HG03045 (cell line): ENCODE measurements at regions not wholly inside any gene's neighbourhood (a gene's known extent, or its start where the extent isn't known, plus 50 kb on each side); places are given as distances from the start of the nearest gene placed in this dataset.

Experiments
- ATAC-seq: cut with Tn5 transposase; IDR thresholded peaks from one replicate; pipeline ENCODE4 v1.9.1; 2021; ENCODE audit warnings: mild to moderate bottlenecking, moderate library complexity; ENCODE audit not compliant: unreplicated experiment

DNA sequence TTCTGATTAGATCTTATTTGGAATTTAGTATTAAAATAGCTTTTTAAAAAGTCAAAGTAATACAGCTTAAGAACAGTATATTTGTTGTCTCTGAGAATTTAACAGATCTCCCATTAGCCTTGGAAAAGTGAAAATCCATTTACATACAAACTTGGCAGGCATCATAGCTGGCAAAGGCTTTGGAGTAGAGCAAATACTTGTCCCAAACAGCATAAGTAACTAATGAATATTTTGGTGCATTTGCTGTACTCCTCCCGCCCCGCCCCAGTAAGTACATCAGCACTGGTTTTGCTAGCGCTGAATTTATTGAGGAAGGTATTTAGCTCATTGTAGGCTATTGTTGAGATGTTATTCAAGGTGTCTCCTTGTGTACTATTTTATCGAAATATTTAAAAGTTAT is 417.7 kb upstream of the KAZN start:
- no peak for ATAC-seq

DNA sequence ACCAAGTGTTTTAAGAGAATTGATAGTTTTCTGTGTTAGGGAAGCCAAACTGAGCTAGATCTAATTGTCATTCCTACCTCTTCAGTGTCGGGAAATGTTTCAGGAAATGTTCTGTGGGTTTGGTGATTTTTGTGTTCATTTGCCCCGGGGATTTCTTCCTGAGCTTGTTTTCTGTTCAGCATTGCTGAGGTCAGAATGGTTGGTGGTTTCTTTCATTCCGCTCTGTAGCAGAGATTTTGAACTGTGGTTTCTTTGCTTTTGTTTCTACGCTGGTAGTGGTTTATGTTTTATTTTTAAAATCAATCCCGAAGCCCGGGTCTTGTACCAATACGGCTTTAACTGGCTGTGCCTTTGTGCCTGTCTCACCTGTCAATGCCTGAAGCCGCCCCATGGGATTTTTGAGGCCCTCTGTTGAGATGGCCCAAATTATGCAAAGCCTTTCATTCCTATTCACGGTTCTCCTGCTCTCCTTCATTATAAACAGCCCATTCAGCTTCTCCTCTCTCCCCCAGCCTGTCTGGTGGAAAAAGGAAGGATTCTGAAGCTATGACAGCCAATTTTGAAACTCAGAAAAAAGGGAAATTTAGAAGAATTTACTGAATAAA is 417.2 kb upstream of the KAZN start:
- ATAC-seq, result no peak

DNA sequence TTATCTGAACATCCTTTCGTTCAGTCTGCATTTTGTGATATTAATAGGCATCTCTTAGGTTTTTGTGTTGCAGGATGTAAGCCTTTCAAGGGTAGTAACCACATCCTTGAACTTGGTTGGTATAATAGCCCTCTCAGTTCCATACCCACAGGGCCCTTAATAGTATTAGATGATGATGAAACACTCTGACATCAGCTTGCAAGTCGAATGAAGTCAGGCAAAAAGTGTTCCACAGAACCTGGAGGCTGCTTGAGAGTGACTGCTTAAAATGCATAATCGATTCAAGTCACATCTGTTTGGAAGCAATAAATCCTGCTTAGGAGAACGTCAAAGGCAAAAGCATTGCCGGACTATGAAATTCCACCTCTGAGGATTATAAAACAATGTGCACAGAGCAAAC is 415.6 kb upstream of the KAZN start:
- ATAC-seq, result no peak

DNA sequence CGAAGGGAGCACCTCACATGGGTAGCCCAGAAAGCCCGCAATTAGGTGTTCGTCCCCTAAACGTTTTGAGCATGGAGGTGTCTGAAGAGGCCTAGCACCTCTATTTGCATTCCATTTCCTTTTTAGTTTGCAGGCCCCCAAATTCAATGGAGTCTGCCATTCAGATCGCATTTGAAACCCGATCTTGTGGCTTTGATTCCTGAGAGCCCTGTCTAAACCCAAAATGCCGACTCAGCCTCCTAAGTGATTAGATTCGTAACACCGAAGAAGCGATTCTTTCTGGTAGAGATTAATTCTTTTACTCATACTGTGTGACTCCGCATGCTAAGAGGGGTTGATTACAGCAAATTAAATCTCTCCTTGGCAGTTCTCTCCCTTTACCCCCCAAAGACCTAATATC is 415.2 kb upstream of the KAZN start:
- no peak for ATAC-seq

DNA sequence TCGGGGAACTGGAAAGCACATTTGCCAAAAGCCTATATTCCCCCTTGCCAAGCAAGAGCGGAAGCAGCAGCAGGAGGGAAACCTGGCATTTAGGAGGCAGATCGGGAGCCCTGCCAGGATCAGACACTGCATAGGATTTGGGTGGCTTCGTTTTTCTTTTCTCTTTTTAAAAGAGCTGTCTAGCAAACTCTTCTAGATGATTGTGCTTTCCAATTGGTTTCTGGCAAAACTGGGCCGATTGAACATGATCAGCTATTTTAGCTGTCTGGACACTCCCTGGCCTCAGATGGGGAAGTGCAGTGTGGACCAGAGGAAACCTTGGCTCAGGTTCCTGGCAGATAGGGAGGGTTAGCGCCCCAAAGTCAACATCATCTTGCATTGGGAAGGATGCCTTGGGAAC is 414.0 kb upstream of the KAZN start:
- ATAC-seq, result no peak

DNA sequence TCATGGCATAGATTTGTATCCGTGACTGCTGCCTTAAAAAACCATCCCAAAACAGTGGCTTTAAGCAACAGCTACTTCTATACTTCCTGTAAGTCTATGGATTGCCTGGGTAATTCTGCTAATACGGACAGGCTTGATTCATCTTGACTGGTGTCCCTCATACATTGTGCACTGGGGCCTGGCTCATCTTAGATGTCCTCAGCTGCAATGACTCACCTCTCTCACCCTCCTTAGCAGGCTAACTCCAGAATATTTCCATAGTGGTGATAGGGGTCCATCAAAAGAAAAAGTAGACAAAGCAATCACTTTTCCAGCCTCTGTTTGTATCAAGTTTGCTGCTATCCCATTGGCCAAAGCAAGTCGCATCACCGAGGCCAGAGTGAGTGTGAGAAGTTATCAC is 409.1 kb upstream of the KAZN start:
- no peak for ATAC-seq

DNA sequence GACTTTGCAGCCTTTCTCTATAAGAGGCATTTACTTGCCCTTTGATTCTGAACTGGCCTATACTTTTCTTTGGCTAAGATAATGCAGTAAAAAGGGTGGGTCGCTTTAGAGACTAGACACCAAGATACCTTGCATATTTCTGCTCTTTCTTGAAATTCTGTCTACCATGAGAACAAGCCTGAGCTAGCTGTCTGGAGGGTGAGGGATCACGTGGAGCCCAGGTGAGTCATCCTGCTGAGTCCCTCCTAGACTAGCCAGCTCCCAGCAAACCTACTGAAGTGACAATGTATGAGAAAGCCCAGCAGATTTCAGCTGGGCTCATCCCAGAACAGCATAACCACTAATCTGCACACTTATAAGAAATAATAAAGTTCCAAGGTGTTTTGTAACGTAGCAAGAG is 408.0 kb upstream of the KAZN start:
- ATAC-seq, result no peak

DNA sequence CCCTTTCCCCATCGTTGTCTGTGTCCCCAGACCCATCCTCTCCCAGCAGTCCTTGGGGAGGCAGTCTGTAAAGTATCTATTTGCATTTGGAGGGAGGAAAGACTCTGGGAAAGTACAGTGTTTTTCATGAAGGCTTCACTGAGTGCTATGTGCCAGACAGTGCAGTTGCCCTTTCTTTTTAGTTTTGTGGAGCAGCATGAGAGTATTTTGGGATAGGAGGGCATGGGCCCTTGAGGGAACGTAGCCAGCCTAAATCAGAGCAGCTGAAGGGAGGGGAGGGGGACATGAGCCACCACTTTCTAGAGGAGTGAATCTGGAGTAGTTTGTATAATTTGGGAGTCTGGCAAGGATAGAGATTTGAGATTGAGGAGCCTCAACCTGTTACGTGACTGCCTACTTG is 404.0 kb upstream of the KAZN start:
- no peak for ATAC-seq

DNA sequence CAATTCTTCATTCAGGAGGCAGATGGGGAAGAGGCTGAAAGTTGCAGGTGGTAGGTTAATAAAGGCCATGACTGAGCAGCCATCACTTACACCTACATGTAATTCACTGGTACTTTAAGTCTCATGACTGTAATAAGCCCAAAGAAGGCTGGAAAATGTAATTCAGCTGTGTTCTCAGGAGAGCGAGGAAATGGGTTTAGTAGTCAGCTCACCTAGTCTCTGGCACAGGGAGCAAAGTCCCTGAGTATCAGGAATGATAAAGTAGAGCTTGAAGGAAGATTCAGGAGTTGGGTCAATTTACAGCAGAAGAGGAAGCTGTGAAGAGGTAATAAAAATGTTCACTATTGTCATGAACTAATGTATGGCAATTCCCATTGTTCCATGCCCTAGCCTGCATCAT is 393.4 kb upstream of the KAZN start:
- no peak for ATAC-seq

DNA sequence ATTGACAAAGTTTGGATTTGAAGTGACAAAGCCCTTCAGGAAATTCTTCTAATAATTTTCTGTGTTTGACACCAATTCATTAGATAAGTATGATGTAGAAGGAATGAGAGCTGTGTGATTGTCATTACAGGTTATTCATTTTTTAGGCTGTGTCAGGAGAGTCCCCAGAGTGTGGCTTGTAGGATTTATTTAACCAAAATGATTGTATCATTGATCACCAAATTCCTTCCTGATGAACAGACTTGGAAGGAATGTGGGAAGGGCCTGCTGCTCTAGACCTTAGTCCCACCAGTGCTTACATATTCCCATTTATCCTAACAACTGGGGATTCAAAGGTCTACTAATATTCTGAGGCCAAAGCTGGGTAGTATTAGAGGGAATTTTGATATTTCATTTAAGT is 383.3 kb upstream of the KAZN start:
- ATAC-seq, result no peak

DNA sequence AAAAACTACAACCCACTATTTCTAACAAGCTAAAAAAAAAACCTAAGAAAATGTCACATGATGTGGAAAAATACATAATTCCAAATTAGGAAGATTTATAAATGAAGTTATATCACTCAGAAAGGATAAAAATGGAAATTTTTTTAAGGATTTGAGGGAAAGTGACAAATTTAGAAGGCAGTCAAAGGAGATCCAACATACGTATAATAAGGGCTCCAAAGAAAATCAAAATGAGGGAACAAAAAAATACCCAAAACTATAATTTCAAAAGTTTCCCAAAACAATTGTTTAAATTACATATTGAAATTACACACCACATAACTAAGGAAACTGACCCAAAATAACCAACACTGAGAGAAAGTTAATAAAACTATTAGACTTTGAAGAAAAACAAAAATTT is 381.1 kb upstream of the KAZN start:
- ATAC-seq, result no peak

DNA sequence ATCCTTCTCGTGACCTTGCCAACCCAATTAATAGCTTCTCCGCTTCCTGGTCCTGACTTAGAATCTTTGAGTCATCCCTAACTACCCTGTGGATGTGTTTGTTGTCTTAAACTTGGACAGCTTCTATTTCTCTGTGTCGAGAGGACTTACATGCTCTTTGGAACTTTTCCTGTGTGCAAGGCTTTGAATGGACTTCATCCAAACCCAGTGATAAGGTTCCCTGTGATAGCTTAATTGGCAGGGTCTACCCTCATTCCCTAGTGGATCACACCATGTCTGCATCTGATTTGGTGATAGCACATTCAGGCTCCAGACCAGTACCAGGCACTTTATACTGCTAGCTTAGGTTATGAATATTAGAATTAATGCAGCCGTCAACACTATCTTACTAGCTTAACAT is 378.2 kb upstream of the KAZN start:
- ATAC-seq, result no peak

DNA sequence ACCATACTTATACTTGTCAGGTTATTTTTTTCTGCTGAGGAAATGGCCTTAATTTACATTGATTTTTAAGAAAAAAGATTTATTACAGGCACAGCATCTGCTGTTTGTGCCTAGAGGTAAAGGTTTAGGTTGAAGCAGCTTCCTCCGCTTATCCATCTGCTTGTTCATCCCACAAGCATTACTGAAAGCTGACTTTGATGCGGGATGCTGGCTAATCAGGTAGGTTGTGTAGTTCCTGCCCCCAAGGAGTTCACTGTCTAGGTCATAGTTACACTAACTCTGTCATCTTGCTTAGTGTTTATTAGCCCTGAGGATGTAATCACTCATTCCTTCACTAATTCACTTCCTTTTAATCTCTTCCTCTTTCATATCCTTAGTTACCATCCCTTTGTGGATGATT is 377.7 kb upstream of the KAZN start:
- no peak for ATAC-seq

DNA sequence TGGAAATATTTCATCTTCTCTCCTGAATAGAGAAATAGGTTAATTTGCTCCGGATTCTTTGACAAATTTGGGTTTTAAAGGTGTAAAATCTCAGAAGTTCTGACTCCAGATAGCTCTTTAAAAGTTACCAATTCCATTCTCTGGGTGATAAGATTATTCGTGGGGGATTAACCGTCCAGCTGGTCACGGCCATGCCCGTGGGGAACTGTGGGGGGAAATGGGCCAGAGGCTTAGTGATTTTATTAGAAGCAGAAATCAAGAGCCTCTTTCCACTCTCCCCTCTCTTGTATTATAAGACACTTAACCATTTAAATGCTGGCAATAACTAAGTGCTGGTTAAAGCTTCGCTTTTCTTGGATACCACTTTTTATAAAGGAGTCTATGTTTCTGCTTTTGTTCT is 376.4 kb upstream of the KAZN start:
- no peak for ATAC-seq

DNA sequence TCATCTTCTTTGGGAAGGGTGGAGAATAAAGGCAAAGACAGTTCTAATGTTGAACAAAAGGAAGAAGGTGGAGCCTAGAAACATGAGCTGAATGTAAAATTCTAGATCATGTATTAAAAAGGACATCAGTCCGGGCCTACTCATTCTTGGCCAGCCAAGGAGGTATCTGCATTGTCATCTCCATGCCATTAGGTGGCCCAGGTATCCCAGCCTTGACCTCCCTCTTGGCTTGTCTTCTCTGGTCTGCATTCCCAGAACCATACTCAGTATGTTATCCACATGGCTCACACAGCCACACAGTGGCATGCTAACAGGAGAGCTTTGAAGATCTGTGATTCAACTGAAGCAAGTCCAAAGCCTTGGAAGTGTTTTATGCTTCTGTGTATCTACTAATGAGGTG is 369.8 kb upstream of the KAZN start:
- ATAC-seq, result no peak

DNA sequence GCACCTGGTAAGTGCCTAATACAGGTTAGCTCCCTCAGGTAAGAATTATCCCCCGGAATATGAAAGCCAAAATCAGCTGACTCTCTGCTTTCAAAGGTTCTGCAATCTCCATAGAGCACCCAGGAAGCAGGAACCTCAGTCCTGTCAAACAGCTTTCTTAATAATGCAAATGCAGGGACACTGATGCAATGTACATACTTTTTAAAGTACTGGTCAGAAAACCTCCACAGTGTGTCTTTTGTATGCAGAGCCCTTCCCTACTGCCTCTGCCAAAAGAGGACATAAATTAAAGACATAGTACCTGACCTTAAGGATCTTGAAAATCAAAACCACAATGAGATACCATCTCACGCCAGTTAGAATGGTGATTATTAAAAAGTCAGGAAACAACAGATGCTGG is 365.0 kb upstream of the KAZN start:
- no peak for ATAC-seq

DNA sequence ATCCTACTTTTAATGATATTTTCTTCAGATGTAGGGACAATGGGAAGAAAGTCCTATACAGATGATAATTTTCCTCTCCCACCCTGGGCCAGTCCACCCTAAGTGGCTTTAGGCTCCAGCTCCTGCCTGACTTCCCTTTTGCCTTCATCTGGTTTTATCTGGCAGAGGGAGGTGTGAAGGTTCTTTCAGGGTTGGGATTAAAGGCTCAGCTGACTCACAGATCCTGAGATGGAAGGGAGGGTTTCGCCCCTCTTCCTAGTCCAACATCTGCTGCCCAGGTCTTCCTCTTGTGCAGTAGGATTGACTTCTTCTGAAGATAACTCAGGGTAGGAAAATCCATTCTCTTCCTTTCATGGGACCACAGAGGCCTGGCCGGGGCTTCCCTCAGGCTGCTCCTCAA is 362.4 kb upstream of the KAZN start:
- no peak for ATAC-seq

DNA sequence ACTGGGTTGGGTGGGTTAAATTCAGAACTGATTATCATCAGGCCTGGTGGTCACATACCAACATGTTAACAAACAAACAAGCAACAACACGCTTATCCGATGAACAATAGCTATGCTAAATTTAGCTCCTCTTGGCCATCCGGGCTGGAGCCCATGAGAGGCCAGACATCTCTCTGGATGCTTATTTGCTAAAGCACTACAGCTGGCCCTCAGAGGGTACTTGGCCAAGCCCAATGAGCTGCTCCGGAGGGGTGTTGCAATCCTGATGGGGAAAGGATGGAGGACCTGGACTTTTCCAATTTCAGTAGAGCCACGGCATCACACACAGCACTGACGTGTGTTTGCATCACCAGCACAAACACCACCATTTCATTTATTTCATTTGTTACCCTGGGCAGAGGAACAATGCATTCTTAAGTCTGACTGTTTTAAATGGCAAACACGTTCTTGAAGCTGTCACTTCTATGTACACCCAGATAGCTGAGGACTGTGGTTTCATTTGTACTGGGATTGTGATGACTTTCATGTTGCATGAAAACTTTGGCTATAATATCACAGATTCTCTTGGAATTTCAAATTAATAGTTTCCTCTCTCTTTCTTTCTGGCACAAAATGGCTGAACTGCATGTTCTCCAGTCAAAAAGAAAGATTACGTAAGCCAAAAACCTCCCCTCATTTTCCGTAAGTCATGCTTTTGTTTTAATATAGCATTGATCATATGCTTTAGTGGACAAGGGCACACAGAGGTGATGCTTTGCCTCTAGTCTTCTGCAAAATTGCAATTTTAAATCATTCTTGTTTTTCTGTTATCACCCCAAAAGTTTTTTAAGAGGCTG is 359.8 kb upstream of the KAZN start:
- no peak for ATAC-seq

DNA sequence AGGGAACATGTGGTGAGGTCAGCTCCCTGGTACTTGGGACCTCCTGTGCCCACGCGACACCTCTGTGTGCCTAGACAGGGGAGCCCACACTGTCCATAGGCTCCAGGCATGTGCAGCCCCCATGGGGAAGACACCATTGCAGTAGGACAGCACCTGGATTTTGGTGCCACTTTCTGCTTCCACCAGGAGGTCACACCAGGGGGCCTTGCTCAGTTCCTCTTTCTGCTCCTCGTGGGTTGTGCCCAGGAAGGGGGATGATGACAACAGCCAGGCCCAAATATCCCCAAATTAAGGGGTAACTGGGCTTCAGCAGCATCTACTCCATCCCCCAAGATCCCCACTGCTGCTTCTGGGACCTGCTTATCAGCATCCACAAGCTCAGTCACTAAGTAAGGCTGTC is 358.2 kb upstream of the KAZN start:
- ATAC-seq, result no peak

DNA sequence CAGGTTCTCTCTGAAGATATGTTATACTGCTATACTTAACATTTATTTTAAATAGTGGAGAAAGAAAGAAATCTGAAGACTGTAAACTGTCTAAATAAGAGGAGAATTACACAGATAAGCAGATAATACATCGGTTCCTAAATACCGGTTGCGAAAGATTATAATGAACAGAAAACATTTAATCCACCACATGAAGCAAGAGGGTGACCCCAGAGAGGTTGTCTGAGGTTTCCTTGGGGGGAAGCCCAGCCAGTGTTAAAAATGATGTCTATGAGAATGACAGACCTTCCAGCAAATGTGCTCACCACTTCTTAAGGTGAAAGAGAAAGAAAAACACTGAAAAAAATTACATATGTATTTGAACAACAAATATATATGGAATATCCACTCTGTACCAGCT is 356.4 kb upstream of the KAZN start:
- ATAC-seq, result no peak

DNA sequence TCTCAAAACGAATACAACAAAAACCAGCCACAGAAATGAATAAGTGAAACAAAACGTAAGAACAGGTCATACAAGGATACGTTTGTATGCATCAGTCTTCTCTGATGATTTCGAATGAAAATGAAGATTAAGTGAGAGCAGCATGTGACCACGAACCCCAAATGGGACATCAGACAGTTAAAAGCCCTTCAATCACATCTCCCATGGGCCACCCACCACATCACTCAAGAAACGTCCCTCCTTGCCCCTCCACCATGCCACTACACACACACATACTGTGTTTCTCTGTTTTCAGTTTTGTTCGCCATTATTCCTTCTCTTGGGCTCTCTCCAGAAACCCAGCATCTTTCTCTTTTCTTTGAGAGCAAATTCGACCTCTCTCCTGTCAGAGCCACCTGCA is 355.6 kb upstream of the KAZN start:
- ATAC-seq, result no peak

DNA sequence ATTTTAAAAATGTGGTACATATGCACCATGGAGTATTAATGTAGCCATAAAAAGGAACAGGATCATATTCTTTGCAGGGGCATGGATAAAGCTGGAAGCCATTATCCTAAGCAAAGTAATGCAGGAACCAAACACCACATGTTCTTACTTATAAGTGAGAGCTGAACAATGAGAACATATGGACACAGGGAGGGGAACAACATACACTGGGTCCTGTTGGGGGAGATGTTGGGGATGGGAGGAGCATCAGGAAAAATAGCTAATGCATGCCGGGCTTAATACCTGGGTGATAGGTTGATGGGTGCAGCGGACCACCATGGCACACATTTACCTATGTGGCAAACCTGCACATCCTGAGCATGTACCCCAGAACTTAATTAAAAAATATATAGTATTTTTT is 352.5 kb upstream of the KAZN start:
- no peak for ATAC-seq

DNA sequence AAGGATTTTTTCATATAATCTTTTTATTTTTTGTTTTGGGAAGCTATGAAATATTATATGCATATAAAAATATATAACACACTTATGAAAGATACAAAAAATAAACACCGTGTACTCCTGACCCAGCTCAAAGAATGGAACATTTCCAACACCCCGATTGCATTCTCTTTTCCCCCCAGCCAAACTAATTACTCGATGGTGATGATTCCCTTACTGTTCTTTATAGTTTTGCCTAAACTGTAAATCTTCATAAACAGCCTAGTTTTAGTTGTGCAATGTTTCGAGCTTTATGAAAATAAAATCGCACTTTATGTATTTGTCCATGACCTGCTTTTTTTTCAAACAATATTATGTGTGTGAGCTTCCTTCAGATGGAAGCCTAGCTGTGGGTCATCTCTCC is 352.0 kb upstream of the KAZN start:
- ATAC-seq, result no peak
